ENCODE measurements at regions not wholly inside any gene's neighbourhood (a gene's known extent, or its start where the extent isn't known, plus 50 kb on each side); places are given as distances from the start of the nearest gene placed in this dataset.

- DNase-seq (ENCODE audit: low spot score): no peak
- no peak for TF ChIP-seq ZNF532 (CRISPR knock-in tag; IDR thresholded peaks at IDR 0.05; ENCODE audit: borderline replicate concordance)
- TF ChIP-seq ATF3 (CRISPR knock-in tag; conservative IDR thresholded peaks at IDR 0.05): no peak
- no peak for TF ChIP-seq IRF1 (CRISPR knock-in tag; IDR thresholded peaks at IDR 0.05)
- no peak for TF ChIP-seq ATF1 (CRISPR knock-in tag; IDR thresholded peaks at IDR 0.05)
- TF ChIP-seq ERG (CRISPR knock-in tag; IDR thresholded peaks at IDR 0.05): no peak
- TF ChIP-seq GRHL2 (CRISPR knock-in tag; IDR thresholded peaks at IDR 0.05; ENCODE audit: insufficient replicate concordance, severe bottlenecking): no peak
- TF ChIP-seq ZNF396 (CRISPR knock-in tag; IDR thresholded peaks at IDR 0.05; ENCODE audit: borderline replicate concordance): no peak
- ATAC-seq: no peak
- Mint-ChIP-seq H3K27ac (no peak overlapping the region), H3K4me3 (no peak overlapping the region), H3K4me1 (peaks cover 10% of the 10 kb centered on the region; the same call in 1 of the 2 replicates), H3K36me3 (no peaks in the 10 kb centered on the region), H3K27me3 (ENCODE audit: low read depth) (no peaks in the 10 kb centered on the region), H3K9me3 (no peaks in the 10 kb centered on the region)
- ChIA-PET CTCF (interaction anchor here (0.6 kb wide), 1 partner anchor 12 kb away, joined by 3 read pairs; no protein-coding TSS in a partner anchor), POLR2A (no interaction called here)
These were observed 251.5 kb upstream of the LMO3 start for GRCh38 chr12:16857456-16857923.

- ATAC-seq (no peak), DNase-seq (ENCODE audit: low spot score) (no peak)
- H3K27ac Mint-ChIP-seq: no peak overlapping the region
- no peaks in the 10 kb centered on the region for H3K9me3 Mint-ChIP-seq
- no peaks in the 10 kb centered on the region for H3K36me3 Mint-ChIP-seq
- H3K27me3 Mint-ChIP-seq (ENCODE audit: low read depth): no peaks in the 10 kb centered on the region
- ChIA-PET POLR2A (no interaction called here), CTCF (interaction anchor here (1.5 kb wide), 1 partner anchor 9 kb away, joined by 3 read pairs; no protein-coding TSS in a partner anchor)
- H3K4me3 Mint-ChIP-seq: no peak overlapping the region
- H3K4me1 Mint-ChIP-seq: peaks cover 10% of the 10 kb centered on the region; the same call in 1 of the 2 replicates
- TF ChIP-seq TCF7 (CRISPR knock-in tag; IDR thresholded peaks at IDR 0.05; ENCODE audit: low read depth) (no peak), EMX1 (CRISPR knock-in tag; IDR thresholded peaks at IDR 0.05) (no peak), ZMAT4 (CRISPR knock-in tag; IDR thresholded peaks at IDR 0.05) (no peak), E2F4 (CRISPR knock-in tag; IDR thresholded peaks at IDR 0.05; ENCODE audit: borderline replicate concordance, low read depth) (no peak), ZNF138 (CRISPR knock-in tag; conservative IDR thresholded peaks at IDR 0.05) (no peak), HMGXB4 (CRISPR knock-in tag; IDR thresholded peaks at IDR 0.05) (no peak), ZNF396 (CRISPR knock-in tag; IDR thresholded peaks at IDR 0.05; ENCODE audit: borderline replicate concordance) (no peak), ETV6 (CRISPR knock-in tag; IDR thresholded peaks at IDR 0.05) (no peak), TEAD4 (CRISPR knock-in tag; IDR thresholded peaks at IDR 0.05) (no peak), KAT7 (CRISPR knock-in tag; IDR thresholded peaks at IDR 0.05; ENCODE audit: borderline replicate concordance) (no peak), CTCF (IDR thresholded peaks at IDR 0.05) (no peak), SP1 (CRISPR knock-in tag; conservative IDR thresholded peaks at IDR 0.05) (no peak), ZNF512 (CRISPR knock-in tag; IDR thresholded peaks at IDR 0.05; ENCODE audit: borderline replicate concordance) (no peak)
These were observed 248.5 kb upstream of the LMO3 start for GRCh38 chr12:16854465-16854864.
